A673 (cell line): ENCODE measurements at regions not wholly inside any gene's neighbourhood (a gene's known extent, or its start where the extent isn't known, plus 50 kb on each side); places are given as distances from the start of the nearest gene placed in this dataset.

Source experiments
- EZH2 ChIP-seq: fragments of 200-600 bp; sonication (generic); IDR thresholded peaks from 2 replicates; pipeline ENCODE4 v1.6.1; 2017; ENCODE audit warnings: borderline replicate concordance, low read depth, mild to moderate bottlenecking, mixed read lengths, antibody characterized with exemption, low read length; ENCODE audit not compliant: poor library complexity, severe bottlenecking
- TF ChIP-seq, protein P1 (sequence below): fragments of 300-800, 200-600 bp; sonication (generic); conservative IDR thresholded peaks from 2 replicates; pipeline ENCODE4 v1.5.1; 2017; ENCODE audit warnings: low read depth, mild to moderate bottlenecking, antibody characterized with exemption, low read length, moderate library complexity, mixed read lengths

GRCh38 chr7:57362868-57363267 is 87.1 kb upstream of the ZNF716 start:
- TF ChIP-seq, protein P1, sequence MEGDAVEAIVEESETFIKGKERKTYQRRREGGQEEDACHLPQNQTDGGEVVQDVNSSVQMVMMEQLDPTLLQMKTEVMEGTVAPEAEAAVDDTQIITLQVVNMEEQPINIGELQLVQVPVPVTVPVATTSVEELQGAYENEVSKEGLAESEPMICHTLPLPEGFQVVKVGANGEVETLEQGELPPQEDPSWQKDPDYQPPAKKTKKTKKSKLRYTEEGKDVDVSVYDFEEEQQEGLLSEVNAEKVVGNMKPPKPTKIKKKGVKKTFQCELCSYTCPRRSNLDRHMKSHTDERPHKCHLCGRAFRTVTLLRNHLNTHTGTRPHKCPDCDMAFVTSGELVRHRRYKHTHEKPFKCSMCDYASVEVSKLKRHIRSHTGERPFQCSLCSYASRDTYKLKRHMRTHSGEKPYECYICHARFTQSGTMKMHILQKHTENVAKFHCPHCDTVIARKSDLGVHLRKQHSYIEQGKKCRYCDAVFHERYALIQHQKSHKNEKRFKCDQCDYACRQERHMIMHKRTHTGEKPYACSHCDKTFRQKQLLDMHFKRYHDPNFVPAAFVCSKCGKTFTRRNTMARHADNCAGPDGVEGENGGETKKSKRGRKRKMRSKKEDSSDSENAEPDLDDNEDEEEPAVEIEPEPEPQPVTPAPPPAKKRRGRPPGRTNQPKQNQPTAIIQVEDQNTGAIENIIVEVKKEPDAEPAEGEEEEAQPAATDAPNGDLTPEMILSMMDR, result no peak
- no peak for TF ChIP-seq EZH2
